Kidney tubule cell (primary cell): ENCODE measurements at regions not wholly inside any gene's neighbourhood (a gene's known extent, or its start where the extent isn't known, plus 50 kb on each side); places are given as distances from the start of the nearest gene placed in this dataset.
"Not testable (repeated sequence)": the region's sequence is repeated elsewhere in the genome, so short reads cannot be mapped to it uniquely, and the experiment has no call there.

Experiments
- DNase-seq: peaks from one replicate; pipeline ENCODE4 v3.0.0-alpha.2; 2018; ENCODE audit warnings: low spot score

DNA sequence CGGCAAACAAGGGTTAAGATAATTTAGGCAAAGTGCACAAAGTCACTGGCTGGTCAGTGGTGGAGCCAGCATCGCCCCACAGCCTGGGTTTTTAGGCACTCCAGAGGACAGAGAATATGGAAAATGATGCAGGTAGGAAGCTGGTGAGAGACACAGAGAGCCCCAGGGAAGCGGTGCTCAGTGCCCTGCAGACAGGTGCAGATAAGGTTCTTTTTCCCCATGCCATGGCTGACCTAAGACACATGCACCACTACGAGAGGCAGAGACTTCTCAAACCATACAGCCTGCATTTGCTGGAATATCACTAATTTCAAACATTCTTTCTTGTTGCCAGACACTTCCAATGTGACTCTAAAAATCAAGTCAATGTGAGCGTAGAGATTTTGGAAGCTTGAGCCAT, 205.7 kb upstream of the APCDD1 start:
- no peak for DNase-seq

GRCh38 chr18:10249270-10249669, 205.2 kb upstream of the APCDD1 start:
- no peak for DNase-seq

GRCh38 chr18:10249801-10250200, 204.6 kb upstream of the APCDD1 start:
- DNase-seq = no peak

- no peak for DNase-seq
Measured at GRCh38 chr18:10252494-10252893, 201.9 kb upstream of the APCDD1 start.

- no peak for DNase-seq
Measured at GRCh38 chr18:10252952-10253705, 201.3 kb upstream of the APCDD1 start.

DNA sequence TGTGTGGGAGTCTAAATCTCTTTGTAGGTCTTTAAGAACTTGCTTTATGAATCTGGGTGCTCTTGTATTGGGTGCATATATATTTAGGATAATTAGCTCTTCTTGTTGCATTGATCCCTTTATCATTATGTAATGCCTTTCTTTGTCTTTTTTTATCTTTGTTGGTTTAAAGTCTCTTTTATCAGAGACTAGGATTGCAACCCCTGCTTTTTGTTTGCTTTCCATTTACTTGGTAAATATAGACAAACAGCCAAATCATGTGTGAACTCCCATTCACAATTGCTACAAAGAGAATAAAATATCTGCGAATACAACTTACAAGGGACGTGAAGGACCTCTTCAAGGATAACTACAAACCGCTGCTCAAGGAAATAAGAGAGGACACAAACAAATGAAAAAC, 198.2 kb upstream of the APCDD1 start:
- not testable (repeated sequence) for DNase-seq

DNA sequence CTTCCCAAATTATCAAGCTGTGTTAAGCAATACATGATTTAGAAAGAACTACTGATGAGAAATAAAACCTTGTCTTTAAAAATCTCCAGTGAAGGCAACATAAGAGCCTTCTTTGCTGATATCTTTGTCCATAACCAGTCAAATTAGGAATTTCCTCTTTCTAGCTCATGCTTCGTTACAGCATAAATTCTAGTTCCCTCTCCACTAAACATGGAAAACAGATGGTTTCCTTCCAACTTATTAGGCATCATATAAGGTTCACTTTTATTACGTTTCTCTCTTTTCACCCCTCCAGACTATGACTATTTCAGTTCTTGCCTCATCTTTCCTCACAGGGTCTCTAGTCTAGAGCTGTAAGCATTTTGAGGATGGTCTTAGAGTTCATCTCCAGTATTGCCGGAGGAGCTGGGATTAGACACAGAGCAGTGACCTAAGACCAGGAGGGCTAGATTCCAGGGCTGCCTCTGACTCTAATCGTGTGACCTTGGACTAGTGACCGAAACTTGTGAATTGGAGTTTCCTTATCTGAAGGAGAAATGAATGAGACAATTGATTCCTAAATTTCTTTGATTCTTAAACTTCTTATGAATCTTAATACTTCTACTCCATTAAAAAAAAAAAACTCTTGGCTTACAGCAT, 195.5 kb upstream of the APCDD1 start:
- no peak for DNase-seq

GRCh38 chr18:10259901-10260300, 194.5 kb upstream of the APCDD1 start:
- DNase-seq = no peak

GRCh38 chr18:10261344-10262276, 192.8 kb upstream of the APCDD1 start:
- DNase-seq = no peak

DNA sequence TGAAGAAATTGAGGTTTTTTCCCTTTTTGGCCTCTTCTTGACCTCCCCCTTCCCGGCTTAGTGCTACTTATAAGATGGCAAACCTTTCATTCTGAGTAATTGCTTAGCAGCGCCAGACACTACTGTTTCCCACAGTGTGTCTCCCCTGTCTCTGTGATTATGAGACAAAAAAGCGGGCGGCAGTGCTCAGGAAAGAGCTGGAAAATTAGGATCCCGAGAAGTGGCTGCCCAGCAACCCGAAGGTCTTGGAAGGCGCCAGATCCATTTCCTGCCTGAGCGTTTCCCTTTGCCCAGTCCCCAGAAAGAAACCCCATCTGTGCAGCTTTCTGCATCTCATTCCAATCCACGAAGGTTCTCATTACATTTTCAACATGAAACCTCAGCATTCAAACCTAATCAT, 191.9 kb upstream of the APCDD1 start:
- no peak for DNase-seq

- no peak for DNase-seq
Measured at GRCh38 chr18:10264260-10264659, 190.2 kb upstream of the APCDD1 start.

- no peak for DNase-seq
Measured at GRCh38 chr18:10265560-10266333, 188.7 kb upstream of the APCDD1 start.

DNA sequence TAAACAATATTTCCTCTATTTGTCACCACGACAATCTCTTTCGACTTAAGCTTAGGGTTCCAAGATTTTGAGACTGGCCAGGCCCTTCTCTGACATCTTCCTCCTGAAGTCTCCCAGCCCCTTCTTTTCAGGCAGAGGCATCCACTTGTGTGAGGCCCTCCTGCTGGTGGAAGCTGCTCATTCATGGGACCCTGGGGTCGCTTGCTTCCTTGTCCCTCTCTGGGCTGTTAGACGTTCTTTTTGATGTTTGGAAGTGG, 188.2 kb upstream of the APCDD1 start:
- DNase-seq = no peak

- DNase-seq = no peak
Measured at GRCh38 chr18:10269261-10269660, 185.2 kb upstream of the APCDD1 start.

DNA sequence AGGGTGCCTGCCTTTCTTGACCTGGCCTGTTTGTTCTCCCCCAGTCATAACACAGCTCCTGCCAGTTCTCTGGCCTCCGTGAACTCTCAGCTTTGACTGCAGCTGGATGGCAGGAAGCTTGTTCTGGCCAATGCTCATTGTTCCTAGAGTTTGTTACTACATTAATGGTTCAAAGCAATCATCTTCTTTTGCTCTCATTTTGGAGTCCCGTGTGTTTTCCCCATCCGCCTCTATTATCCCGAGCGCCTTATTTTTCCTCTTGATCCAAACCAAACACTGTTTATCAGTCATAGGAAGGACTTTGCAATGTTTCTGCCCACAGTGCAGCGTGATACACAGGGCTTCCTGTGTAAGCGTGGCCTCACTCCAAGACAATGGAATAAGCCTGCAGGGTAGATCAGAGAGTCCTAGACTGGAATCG, 184.3 kb upstream of the APCDD1 start:
- DNase-seq = no peak

DNA sequence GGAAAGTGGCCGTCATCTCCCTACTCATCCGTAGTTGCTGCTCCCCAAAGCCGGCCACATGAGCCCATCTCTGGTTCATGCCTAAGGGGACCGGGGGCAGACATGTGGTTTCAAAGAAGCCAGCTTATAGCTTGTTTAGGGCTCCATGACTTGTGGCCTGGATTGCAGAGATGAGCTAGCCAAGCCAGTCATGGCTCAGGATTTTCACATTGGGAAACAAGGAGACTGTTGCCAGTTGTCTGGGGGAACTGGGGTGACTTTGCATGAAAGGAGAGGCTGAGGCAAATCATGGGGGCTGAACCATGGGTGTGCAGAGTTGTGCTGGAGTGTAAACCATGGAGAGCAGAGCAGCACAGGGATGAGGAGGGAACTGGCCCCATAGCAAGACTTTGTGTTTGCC, 183.0 kb upstream of the APCDD1 start:
- DNase-seq = no peak

GRCh38 chr18:10274301-10274700, 180.1 kb upstream of the APCDD1 start:
- DNase-seq = no peak

GRCh38 chr18:10275486-10275885, 178.9 kb upstream of the APCDD1 start:
- DNase-seq = no peak

DNA sequence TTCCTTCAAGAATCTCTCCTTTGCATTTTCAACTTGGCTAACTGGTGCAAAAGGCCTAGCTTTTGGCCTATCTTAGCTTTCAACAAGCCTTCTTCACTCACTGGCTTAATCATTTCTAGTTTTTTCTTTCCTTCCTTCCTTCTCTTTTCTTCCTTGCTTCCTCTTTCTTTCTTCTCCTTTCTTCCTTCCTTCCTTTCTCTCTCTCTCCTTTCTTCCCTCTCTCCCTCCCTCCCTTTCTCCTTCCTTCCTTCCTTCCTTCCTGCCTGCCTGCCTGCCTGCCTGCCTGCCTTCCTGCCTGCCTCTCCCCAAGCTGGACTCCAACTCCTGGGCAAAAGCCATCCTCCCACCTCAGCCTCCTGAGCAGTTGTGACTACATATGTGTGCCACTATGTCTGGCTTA, 176.2 kb upstream of the APCDD1 start:
- DNase-seq = no peak

DNA sequence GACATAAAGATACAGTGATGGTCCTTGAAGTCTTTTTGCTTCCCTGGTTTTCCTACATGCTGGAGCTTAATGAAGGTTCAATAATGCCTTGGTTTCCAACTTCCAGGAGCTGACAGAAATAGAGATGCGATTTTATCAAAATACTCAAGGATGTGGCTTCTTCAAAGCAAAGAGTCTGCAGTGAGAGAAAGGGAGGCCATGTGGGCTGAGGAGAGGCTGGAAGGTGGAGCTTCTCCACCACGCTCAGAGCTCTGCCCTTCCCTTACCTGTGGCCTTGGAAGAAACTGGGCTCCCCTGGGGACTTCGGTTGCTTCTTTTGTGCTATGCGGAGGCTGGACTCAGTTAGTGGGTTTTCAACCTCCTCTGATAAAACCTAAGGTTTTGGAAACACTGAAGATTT, 175.0 kb upstream of the APCDD1 start:
- DNase-seq = no peak

DNA sequence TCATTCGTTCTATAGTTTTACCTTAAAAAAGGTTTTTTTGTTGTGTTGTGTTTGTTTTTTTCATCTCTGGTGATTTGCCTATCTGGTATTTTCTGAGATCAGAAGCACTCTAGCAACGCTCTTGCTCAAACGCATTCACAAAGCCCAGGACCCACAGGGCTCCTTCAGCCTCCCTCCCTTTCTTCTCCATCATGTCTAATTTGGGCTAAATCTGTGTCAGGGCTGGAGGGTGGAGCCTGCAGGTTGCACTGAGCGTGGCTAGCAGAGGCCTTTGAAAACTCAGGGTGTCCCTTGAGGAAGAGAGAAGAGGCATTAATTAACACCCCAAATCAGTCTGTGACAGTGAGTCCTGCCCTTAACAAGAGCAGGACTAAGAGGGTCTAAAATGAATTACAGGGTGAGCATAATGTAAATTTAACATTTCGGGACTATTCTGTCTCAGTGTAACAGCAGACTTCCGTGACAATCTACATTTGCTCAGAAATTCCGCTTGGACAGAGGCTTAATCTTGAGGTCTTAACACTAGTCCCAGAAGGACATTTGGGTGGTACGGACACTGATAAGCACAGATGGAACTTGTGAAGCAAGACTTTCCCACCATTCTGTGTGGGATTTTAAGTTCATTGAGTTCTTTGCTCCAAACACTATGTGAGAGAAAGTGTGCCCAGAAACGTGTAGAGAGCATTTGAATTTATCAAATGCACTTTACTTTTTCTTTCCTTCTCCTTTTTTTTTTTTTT, 174.4 kb upstream of the APCDD1 start:
- no peak for DNase-seq
